ENCODE measurements at regions not wholly inside any gene's neighbourhood (a gene's known extent, or its start where the extent isn't known, plus 50 kb on each side); places are given as distances from the start of the nearest gene placed in this dataset.

GRCh38 chr7:36015733-36016132 lies 137.3 kb upstream of the EEPD1 start:
- Histone ChIP-seq H2AFZ (replicated peaks) (no peak overlapping the region), H3K79me2 (ENCODE audit: low read depth) (no peaks in the 10 kb centered on the region), H3F3A (ENCODE audit: low read depth) (no peaks in the 10 kb centered on the region), H3K27ac (no peak overlapping the region), H3K4me3 (no peak overlapping the region), H3K4me1 (peaks cover 8% of the 10 kb centered on the region), H4K20me1 (ENCODE audit: low read depth) (no peaks in the 10 kb centered on the region), H3K36me3 (no peaks in the 10 kb centered on the region), H3K9me3 (ENCODE audit: low read depth) (no peaks in the 10 kb centered on the region), H3K9ac (no peak overlapping the region), H3K4me2 (no peak overlapping the region), H3K27me3 (peaks cover 7% of the 10 kb centered on the region)
- no peaks in the 10 kb centered on the region for H3K9me3 Mint-ChIP-seq
- peaks cover 9% of the 10 kb centered on the region for H3K27me3 Mint-ChIP-seq (ENCODE audit: insufficient read depth, low read depth)
- no peak overlapping the region for H3K4me3 Mint-ChIP-seq
- DNase-seq (ENCODE audit: low spot score) = no peak
- no peak overlapping the region for H3K27ac Mint-ChIP-seq
- H3K36me3 Mint-ChIP-seq = no peaks in the 10 kb centered on the region
- peaks cover 12% of the 10 kb centered on the region for H3K4me1 Mint-ChIP-seq
- TF ChIP-seq EZH2 (IDR thresholded peaks at IDR 0.05) = no peak
- TF ChIP-seq CTCF (IDR thresholded peaks at IDR 0.05) = no peak
- no peak for TF ChIP-seq EZH2phosphoT487 (IDR thresholded peaks at IDR 0.05)

GRCh38 chr7:36016648-36017047 lies 136.4 kb upstream of the EEPD1 start:
- H3K4me2 ChIP-seq = no peak overlapping the region
- no peaks in the 10 kb centered on the region for H4K20me1 ChIP-seq (ENCODE audit: low read depth)
- no peak overlapping the region for H3K27ac ChIP-seq
- H3K4me3 Mint-ChIP-seq = no peak overlapping the region
- no peaks in the 10 kb centered on the region for H3K9me3 ChIP-seq (ENCODE audit: low read depth)
- peaks cover 2% of the 10 kb centered on the region for H3K4me1 ChIP-seq
- no peak overlapping the region for H3K9ac ChIP-seq
- H3K36me3 Mint-ChIP-seq = no peaks in the 10 kb centered on the region
- H3K79me2 ChIP-seq (ENCODE audit: low read depth) = no peaks in the 10 kb centered on the region
- no peak for DNase-seq (ENCODE audit: low spot score)
- peaks cover 4% of the 10 kb centered on the region for H3K27me3 Mint-ChIP-seq (ENCODE audit: insufficient read depth, low read depth)
- H3K4me1 Mint-ChIP-seq = peaks cover 3% of the 10 kb centered on the region
- H3F3A ChIP-seq (ENCODE audit: low read depth) = no peaks in the 10 kb centered on the region
- H3K27me3 ChIP-seq = no peaks in the 10 kb centered on the region
- H3K9me3 Mint-ChIP-seq = no peaks in the 10 kb centered on the region
- no peak overlapping the region for H3K27ac Mint-ChIP-seq
- TF ChIP-seq EZH2phosphoT487 (IDR thresholded peaks at IDR 0.05) (no peak), CTCF (IDR thresholded peaks at IDR 0.05) (no peak), EZH2 (IDR thresholded peaks at IDR 0.05) (no peak)
- H2AFZ ChIP-seq (replicated peaks) = no peak overlapping the region
- no peaks in the 10 kb centered on the region for H3K36me3 ChIP-seq
- H3K4me3 ChIP-seq = no peak overlapping the region

- Histone ChIP-seq H3K27me3 (no peaks in the 10 kb centered on the region), H4K20me1 (ENCODE audit: low read depth) (no peaks in the 10 kb centered on the region), H3K9me3 (ENCODE audit: low read depth) (no peaks in the 10 kb centered on the region), H3K9ac (no peak overlapping the region), H3K4me2 (no peak overlapping the region), H3K4me3 (no peak overlapping the region), H2AFZ (replicated peaks) (no peak overlapping the region), H3K36me3 (no peaks in the 10 kb centered on the region), H3K27ac (no peak overlapping the region), H3F3A (ENCODE audit: low read depth) (no peaks in the 10 kb centered on the region), H3K79me2 (ENCODE audit: low read depth) (no peaks in the 10 kb centered on the region), H3K4me1 (no peaks in the 10 kb centered on the region)
- DNase-seq (ENCODE audit: low spot score) = no peak
- Mint-ChIP-seq H3K27me3 (ENCODE audit: insufficient read depth, low read depth) (peaks cover 4% of the 10 kb centered on the region), H3K9me3 (no peaks in the 10 kb centered on the region), H3K27ac (no peak overlapping the region), H3K36me3 (no peaks in the 10 kb centered on the region), H3K4me1 (no peaks in the 10 kb centered on the region), H3K4me3 (no peak overlapping the region)
- TF ChIP-seq EZH2phosphoT487 (IDR thresholded peaks at IDR 0.05) = no peak
- TF ChIP-seq CTCF (IDR thresholded peaks at IDR 0.05) = no peak
- no peak for TF ChIP-seq EZH2 (IDR thresholded peaks at IDR 0.05)
Observed at GRCh38 chr7:36017111-36017510, 135.9 kb upstream of the EEPD1 start.

Data from neural progenitor cell (in vitro differentiated cells).